ENCODE measurements at regions not wholly inside any gene's neighbourhood (a gene's known extent, or its start where the extent isn't known, plus 50 kb on each side); places are given as distances from the start of the nearest gene placed in this dataset.

DNA sequence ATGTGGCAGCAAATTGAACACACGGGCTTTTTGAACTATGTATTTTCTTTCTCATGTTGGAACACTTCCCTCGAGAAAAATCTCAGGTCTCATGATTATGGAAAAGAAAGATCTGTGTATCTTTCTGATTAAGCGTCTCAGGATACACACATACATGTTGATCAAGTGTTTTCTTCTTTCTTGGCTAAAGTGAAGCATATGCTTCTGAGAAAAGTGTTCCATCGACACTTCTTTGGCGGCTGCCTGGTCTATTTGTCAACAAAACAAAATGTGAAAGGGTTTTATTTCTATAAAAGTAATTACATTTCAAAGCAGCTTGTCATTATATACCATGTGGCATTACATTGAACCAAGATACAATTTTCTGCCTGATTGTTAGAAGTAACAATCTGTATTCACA is 157.5 kb downstream of the DLEU7 start:
- no peak overlapping the region for H3K27ac ChIP-seq (ENCODE audit: low read depth, low read length)
- H4K5ac ChIP-seq (ENCODE audit: low read length) = no peak overlapping the region
- no peaks in the 10 kb centered on the region for H3K36me3 ChIP-seq (ENCODE audit: control insufficient read depth, insufficient read depth, low read length)

GRCh38 chr13:50686551-50686950 is 156.9 kb downstream of the DLEU7 start:
- no peak overlapping the region for H3K4ac ChIP-seq (ENCODE audit: low read depth, low read length)
- no peaks in the 10 kb centered on the region for H3K27me3 ChIP-seq (ENCODE audit: insufficient read depth, low read length, poor library complexity)
- no CpG with 5 or more reads among the region's 3 CpGs for WGBS (ENCODE audit: extremely low coverage, insufficient coverage, low lambda C conversion rate)

More for the DNA sequence above, 157.5 kb downstream of the DLEU7 start:
- no peak overlapping the region for H3K56ac ChIP-seq (ENCODE audit: low read length)
- WGBS (ENCODE audit: extremely low coverage, insufficient coverage, low lambda C conversion rate) = no CpG with 5 or more reads among the region's 5 CpGs
- H2BK5ac ChIP-seq (ENCODE audit: low read length) = no peak overlapping the region
- H2BK15ac ChIP-seq (replicated peaks; ENCODE audit: low read depth) = no peak overlapping the region
- H3K4me1 ChIP-seq (ENCODE audit: control insufficient read depth, low read depth, low read length) = no peaks in the 10 kb centered on the region
- no peak overlapping the region for H4K8ac ChIP-seq (ENCODE audit: low read depth, low read length)
- H2BK120ac ChIP-seq (ENCODE audit: low read depth, low read length) = no peak overlapping the region
- no peaks in the 10 kb centered on the region for H3K79me2 ChIP-seq (ENCODE audit: control insufficient read depth, insufficient read depth, low read length)
- no peak overlapping the region for H3K4me3 ChIP-seq (ENCODE audit: low read length)
- no peak overlapping the region for H3K4ac ChIP-seq (ENCODE audit: low read depth, low read length)
- H3K27me3 ChIP-seq (ENCODE audit: insufficient read depth, low read length, poor library complexity) = no peaks in the 10 kb centered on the region
- no peak overlapping the region for H3K18ac ChIP-seq (ENCODE audit: low read length)
- H3K23ac ChIP-seq (ENCODE audit: low read length) = no peak overlapping the region
- no peak for DNase-seq
- no peak overlapping the region for H2AK5ac ChIP-seq (ENCODE audit: low read length)
- H3K79me1 ChIP-seq (ENCODE audit: low read length) = no peaks in the 10 kb centered on the region
- H3K9ac ChIP-seq (ENCODE audit: low read length) = no peak overlapping the region
- H3K4me2 ChIP-seq (ENCODE audit: low read length) = no peak overlapping the region

GRCh38 chr13:50687545-50687944 is 155.9 kb downstream of the DLEU7 start:
- Histone ChIP-seq H3K9ac (ENCODE audit: low read length) (no peak overlapping the region), H3K23ac (ENCODE audit: low read length) (no peak overlapping the region), H3K4me2 (ENCODE audit: low read length) (no peak overlapping the region), H3K4me3 (ENCODE audit: low read length) (no peak overlapping the region), H3K27ac (ENCODE audit: low read depth, low read length) (no peak overlapping the region), H3K4me1 (ENCODE audit: control insufficient read depth, low read depth, low read length) (no peaks in the 10 kb centered on the region), H3K4ac (ENCODE audit: low read depth, low read length) (no peak overlapping the region), H2BK120ac (ENCODE audit: low read depth, low read length) (no peak overlapping the region), H2BK15ac (replicated peaks; ENCODE audit: low read depth) (no peak overlapping the region), H2BK5ac (ENCODE audit: low read length) (no peak overlapping the region), H3K18ac (ENCODE audit: low read length) (no peak overlapping the region), H4K5ac (ENCODE audit: low read length) (no peak overlapping the region), H3K36me3 (ENCODE audit: control insufficient read depth, insufficient read depth, low read length) (no peaks in the 10 kb centered on the region), H2AK5ac (ENCODE audit: low read length) (no peak overlapping the region), H3K79me1 (ENCODE audit: low read length) (no peaks in the 10 kb centered on the region), H3K56ac (ENCODE audit: low read length) (no peak overlapping the region), H3K27me3 (ENCODE audit: insufficient read depth, low read length, poor library complexity) (no peaks in the 10 kb centered on the region), H4K8ac (ENCODE audit: low read depth, low read length) (no peak overlapping the region), H3K79me2 (ENCODE audit: control insufficient read depth, insufficient read depth, low read length) (no peaks in the 10 kb centered on the region)
- whole genome bisulfite sequencing (ENCODE audit: extremely low coverage, insufficient coverage, low lambda C conversion rate) = no CpG with 5 or more reads among the region's 4 CpGs
- DNase-seq = no peak

More at GRCh38 chr13:50686551-50686950, 156.9 kb downstream of the DLEU7 start:
- H3K9ac ChIP-seq (ENCODE audit: low read length) = no peak overlapping the region
- no peaks in the 10 kb centered on the region for H3K79me1 ChIP-seq (ENCODE audit: low read length)
- H3K4me1 ChIP-seq (ENCODE audit: control insufficient read depth, low read depth, low read length) = no peaks in the 10 kb centered on the region
- H3K23ac ChIP-seq (ENCODE audit: low read length) = no peak overlapping the region
- no peak overlapping the region for H3K4me2 ChIP-seq (ENCODE audit: low read length)
- H3K27ac ChIP-seq (ENCODE audit: low read depth, low read length) = no peak overlapping the region
- no peaks in the 10 kb centered on the region for H3K79me2 ChIP-seq (ENCODE audit: control insufficient read depth, insufficient read depth, low read length)
- no peak overlapping the region for H3K18ac ChIP-seq (ENCODE audit: low read length)
- no peak overlapping the region for H4K5ac ChIP-seq (ENCODE audit: low read length)
- H3K4me3 ChIP-seq (ENCODE audit: low read length) = no peak overlapping the region
- no peak overlapping the region for H2AK5ac ChIP-seq (ENCODE audit: low read length)
- H2BK5ac ChIP-seq (ENCODE audit: low read length) = no peak overlapping the region
- no peak overlapping the region for H2BK15ac ChIP-seq (replicated peaks; ENCODE audit: low read depth)
- no peak overlapping the region for H4K8ac ChIP-seq (ENCODE audit: low read depth, low read length)
- no peak overlapping the region for H3K56ac ChIP-seq (ENCODE audit: low read length)
- H3K36me3 ChIP-seq (ENCODE audit: control insufficient read depth, insufficient read depth, low read length) = no peaks in the 10 kb centered on the region
- no peak for DNase-seq
- no peak overlapping the region for H2BK120ac ChIP-seq (ENCODE audit: low read depth, low read length)

GRCh38 chr13:50690006-50690405 is 153.5 kb downstream of the DLEU7 start:
- Histone ChIP-seq H3K27me3 (ENCODE audit: insufficient read depth, low read length, poor library complexity) (no peaks in the 10 kb centered on the region), H2BK120ac (ENCODE audit: low read depth, low read length) (no peak overlapping the region), H3K4me3 (ENCODE audit: low read length) (no peak overlapping the region), H3K79me2 (ENCODE audit: control insufficient read depth, insufficient read depth, low read length) (no peaks in the 10 kb centered on the region), H3K27ac (ENCODE audit: low read depth, low read length) (no peak overlapping the region), H2BK15ac (replicated peaks; ENCODE audit: low read depth) (no peak overlapping the region), H3K9ac (ENCODE audit: low read length) (no peak overlapping the region), H3K18ac (ENCODE audit: low read length) (no peak overlapping the region), H3K4ac (ENCODE audit: low read depth, low read length) (no peak overlapping the region), H3K56ac (ENCODE audit: low read length) (no peak overlapping the region), H2BK5ac (ENCODE audit: low read length) (no peak overlapping the region), H3K4me2 (ENCODE audit: low read length) (no peak overlapping the region), H3K36me3 (ENCODE audit: control insufficient read depth, insufficient read depth, low read length) (no peaks in the 10 kb centered on the region), H4K8ac (ENCODE audit: low read depth, low read length) (no peak overlapping the region), H3K4me1 (ENCODE audit: control insufficient read depth, low read depth, low read length) (peaks cover 4% of the 10 kb centered on the region), H2AK5ac (ENCODE audit: low read length) (no peak overlapping the region), H3K23ac (ENCODE audit: low read length) (no peak overlapping the region), H3K79me1 (ENCODE audit: low read length) (no peaks in the 10 kb centered on the region), H4K5ac (ENCODE audit: low read length) (no peak overlapping the region)
- DNase-seq = no peak

- DNase-seq = no peak
- Histone ChIP-seq H3K23ac (ENCODE audit: low read length) (no peak overlapping the region), H3K4me1 (ENCODE audit: control insufficient read depth, low read depth, low read length) (peaks cover 4% of the 10 kb centered on the region), H2BK5ac (ENCODE audit: low read length) (no peak overlapping the region), H4K5ac (ENCODE audit: low read length) (no peak overlapping the region), H3K36me3 (ENCODE audit: control insufficient read depth, insufficient read depth, low read length) (no peaks in the 10 kb centered on the region), H3K4ac (ENCODE audit: low read depth, low read length) (no peak overlapping the region), H2BK120ac (ENCODE audit: low read depth, low read length) (no peak overlapping the region), H3K79me1 (ENCODE audit: low read length) (no peaks in the 10 kb centered on the region), H3K27me3 (ENCODE audit: insufficient read depth, low read length, poor library complexity) (no peaks in the 10 kb centered on the region), H3K4me2 (ENCODE audit: low read length) (no peak overlapping the region), H3K79me2 (ENCODE audit: control insufficient read depth, insufficient read depth, low read length) (no peaks in the 10 kb centered on the region), H3K4me3 (ENCODE audit: low read length) (no peak overlapping the region), H3K18ac (ENCODE audit: low read length) (no peak overlapping the region), H3K56ac (ENCODE audit: low read length) (no peak overlapping the region), H2BK15ac (replicated peaks; ENCODE audit: low read depth) (no peak overlapping the region), H3K27ac (ENCODE audit: low read depth, low read length) (no peak overlapping the region), H2AK5ac (ENCODE audit: low read length) (no peak overlapping the region), H4K8ac (ENCODE audit: low read depth, low read length) (no peak overlapping the region), H3K9ac (ENCODE audit: low read length) (no peak overlapping the region)
- WGBS (ENCODE audit: extremely low coverage, insufficient coverage, low lambda C conversion rate) = no CpG with 5 or more reads among the region's 3 CpGs
Observed at GRCh38 chr13:50691176-50691680, 152.3 kb downstream of the DLEU7 start.

DNA sequence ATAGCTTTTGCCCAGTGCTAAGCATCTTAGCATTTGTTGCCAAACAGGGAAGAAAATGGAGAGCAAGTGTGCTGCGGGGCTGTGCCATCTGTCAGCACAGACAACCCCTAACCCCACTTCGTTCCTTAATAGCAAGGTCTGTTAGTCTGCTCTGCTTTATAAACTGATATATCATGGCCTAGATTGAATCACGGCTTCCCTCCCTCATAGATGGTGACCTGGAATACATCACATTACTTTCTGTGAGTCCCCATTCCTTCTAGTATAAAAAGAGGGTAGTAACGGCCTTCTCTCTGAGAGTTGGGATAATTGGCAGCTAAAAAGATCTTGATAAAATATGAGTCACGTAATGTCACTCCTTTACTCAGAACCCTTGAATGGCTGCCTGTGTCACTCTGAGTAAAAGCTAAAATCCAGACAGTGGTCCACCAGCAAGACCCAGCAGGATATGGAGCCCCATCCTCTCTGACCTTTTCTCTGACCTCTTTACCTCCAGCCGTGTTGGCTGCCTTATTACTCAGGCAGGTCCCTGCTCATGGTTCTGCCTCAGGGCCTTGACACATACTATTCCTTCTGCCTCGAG is 151.7 kb downstream of the DLEU7 start:
- no peak overlapping the region for H4K5ac ChIP-seq (ENCODE audit: low read length)
- DNase-seq = no peak
- WGBS (ENCODE audit: extremely low coverage, insufficient coverage, low lambda C conversion rate) = no CpG with 5 or more reads among the region's 7 CpGs

More for the DNA sequence above, 151.7 kb downstream of the DLEU7 start:
- no peak overlapping the region for H2BK15ac ChIP-seq (replicated peaks; ENCODE audit: low read depth)
- H3K4me1 ChIP-seq (ENCODE audit: control insufficient read depth, low read depth, low read length) = peaks cover 4% of the 10 kb centered on the region
- no peak overlapping the region for H3K27ac ChIP-seq (ENCODE audit: low read depth, low read length)
- H3K4me3 ChIP-seq (ENCODE audit: low read length) = no peak overlapping the region
- no peaks in the 10 kb centered on the region for H3K79me2 ChIP-seq (ENCODE audit: control insufficient read depth, insufficient read depth, low read length)
- no peak overlapping the region for H2AK5ac ChIP-seq (ENCODE audit: low read length)
- H3K23ac ChIP-seq (ENCODE audit: low read length) = no peak overlapping the region
- no peak overlapping the region for H3K9ac ChIP-seq (ENCODE audit: low read length)
- H4K8ac ChIP-seq (ENCODE audit: low read depth, low read length) = no peak overlapping the region
- H3K4ac ChIP-seq (ENCODE audit: low read depth, low read length) = no peak overlapping the region
- H2BK120ac ChIP-seq (ENCODE audit: low read depth, low read length) = no peak overlapping the region
- no peaks in the 10 kb centered on the region for H3K36me3 ChIP-seq (ENCODE audit: control insufficient read depth, insufficient read depth, low read length)
- H2BK5ac ChIP-seq (ENCODE audit: low read length) = no peak overlapping the region
- H3K27me3 ChIP-seq (ENCODE audit: insufficient read depth, low read length, poor library complexity) = no peaks in the 10 kb centered on the region
- no peak overlapping the region for H3K56ac ChIP-seq (ENCODE audit: low read length)
- H3K79me1 ChIP-seq (ENCODE audit: low read length) = no peaks in the 10 kb centered on the region
- no peak overlapping the region for H3K18ac ChIP-seq (ENCODE audit: low read length)
- no peak overlapping the region for H3K4me2 ChIP-seq (ENCODE audit: low read length)
